ENCODE measurements at regions not wholly inside any gene's neighbourhood (a gene's known extent, or its start where the extent isn't known, plus 50 kb on each side); places are given as distances from the start of the nearest gene placed in this dataset.

DNA sequence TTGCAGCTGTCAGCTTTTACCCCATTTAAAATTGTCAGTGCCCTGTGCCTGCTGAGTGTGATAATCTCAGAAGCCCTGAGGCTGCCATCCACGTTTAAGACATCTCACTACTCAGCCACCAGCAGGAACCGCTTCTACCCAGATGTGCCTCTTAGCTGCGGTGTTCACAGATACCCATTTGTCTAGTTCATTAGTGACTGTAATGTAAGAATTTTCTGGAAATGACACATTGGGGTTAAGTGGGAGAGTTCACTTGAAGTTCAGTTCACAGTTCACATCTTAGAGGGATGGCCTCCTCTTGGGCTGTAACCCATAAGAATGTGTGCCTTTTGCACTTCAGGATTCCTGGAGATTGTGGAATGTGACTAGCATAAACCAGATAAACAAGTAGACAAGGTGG is 477.7 kb downstream of the BTBD3 start:
- DNase-seq: no peak

DNA sequence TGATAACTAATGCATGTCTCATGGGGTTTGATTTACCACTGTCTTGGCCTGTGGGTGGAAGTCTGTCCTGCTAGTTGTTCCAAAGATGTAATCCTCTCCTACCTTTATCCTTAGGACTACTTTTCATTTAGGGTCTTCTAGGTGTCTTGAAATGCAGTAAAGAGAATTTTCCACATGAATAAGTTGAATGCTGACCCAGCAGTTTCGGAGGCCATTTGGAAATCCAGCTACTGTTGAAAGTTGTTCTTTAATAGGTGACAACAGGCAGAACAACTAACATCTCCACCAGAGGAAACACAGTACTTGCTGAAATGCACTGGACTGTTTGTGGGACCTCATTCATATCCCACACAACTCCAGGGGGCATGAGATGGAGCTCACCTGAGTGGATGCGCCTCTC is 478.1 kb downstream of the BTBD3 start:
- DNase-seq: no peak

DNA sequence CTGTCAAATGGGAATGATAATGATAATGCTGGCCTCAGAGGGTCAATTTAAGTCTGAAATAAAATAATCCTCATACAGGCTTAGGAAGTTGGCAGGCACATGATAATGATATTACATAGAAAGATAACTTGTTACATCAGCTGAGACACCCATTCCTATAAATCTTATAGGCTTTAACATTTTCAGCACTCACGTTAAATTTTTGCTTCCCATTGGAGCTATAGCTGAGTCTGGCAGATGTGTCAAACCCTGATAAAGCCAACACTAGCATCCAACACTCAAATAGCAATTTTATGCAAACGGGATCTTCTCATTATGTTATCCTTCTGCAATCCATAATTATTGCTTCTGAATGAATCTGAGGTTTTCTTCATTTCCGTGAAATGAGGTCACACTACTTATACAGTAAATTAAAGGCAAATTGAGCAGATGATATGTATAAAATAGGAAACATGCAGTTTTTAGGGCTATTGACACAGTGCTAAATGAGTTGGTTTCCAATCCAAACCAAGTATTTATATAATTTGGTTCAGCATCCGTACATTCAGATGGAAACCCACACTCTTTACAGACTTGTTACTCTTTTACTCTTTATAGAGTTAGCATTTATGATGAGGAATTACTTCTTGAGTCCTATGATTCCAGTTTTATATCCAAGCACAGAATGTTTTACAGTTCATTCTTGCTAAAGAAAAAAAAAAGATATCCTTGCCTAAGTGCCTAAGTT is 481.6 kb downstream of the BTBD3 start:
- no peak for DNase-seq

DNA sequence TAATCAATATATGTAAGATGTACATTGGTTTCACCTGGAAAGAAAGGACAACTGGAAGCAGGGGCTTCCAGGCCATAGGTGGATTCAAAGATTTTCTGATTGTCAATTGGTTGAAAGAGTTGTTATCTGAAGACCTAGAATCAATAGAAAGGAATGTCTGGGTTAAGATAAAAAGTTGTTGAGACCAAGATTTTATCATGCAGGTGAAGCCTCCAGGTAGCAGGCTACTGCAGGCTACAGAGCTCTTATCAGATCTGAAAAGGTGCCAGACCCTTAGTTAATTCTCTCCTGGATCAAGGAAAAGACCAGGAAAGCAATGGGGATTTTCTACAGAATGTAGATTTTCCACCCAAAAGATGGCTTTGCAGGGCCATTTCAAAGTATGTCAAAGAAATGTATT is 487.2 kb downstream of the BTBD3 start:
- DNase-seq: no peak

DNA sequence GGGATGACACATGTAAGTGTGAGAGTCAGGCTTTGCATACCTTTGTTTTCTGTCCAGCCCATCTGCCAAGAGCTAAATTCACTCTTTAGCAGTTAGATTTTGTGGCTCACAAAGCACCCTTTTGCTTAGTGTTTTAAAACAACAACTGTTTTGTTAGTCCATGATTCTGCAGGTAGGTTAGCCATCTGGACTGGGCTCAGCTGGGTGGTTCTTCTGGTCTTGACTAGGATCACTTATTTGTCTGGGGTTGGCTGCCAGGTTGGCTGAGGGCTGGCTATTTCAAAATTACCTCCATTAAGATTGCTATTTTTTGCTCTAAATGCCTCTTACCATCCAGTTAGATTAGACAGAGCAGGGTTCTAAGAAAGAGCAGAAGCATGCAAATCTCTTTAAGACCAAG is 489.3 kb downstream of the BTBD3 start:
- DNase-seq: no peak

DNA sequence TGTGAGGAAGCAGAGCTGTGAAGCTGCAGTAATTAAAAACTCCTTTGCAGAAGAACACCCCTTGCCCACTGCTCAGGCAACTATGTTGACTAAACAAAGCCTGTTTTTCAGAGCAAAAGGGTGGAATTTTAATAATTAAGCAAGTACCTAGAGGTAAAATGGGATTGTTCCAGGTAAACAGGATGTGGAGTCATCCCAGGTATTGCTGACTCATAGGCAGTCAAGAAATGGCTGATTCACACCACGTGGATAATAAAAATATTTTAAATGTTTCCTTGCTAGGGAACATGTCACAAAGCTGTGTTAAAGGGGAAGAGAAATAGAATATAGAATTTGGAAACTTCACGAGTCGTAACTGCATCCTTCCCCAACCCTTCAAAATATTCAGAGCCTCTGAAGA is 491.8 kb downstream of the BTBD3 start:
- no peak for DNase-seq

DNA sequence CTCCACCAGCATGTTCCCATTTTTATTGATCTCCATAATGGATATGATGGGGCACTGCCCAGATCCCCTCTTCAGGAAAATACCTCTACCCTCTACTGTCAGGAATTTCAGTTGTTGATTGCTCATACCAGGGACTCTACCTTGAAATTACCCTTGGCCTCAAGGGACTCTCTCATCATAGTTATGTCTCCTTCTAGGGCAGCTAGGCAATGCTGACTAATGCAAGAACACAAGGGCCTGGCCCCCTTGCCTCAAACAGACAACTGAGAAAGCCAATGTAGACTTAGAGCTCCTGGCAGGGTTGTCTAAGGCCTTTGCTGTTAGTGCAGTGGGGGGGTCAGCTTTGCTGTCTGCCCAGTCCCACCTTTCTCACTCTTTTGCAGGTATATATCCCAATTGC is 493.1 kb downstream of the BTBD3 start:
- DNase-seq: no peak

DNA sequence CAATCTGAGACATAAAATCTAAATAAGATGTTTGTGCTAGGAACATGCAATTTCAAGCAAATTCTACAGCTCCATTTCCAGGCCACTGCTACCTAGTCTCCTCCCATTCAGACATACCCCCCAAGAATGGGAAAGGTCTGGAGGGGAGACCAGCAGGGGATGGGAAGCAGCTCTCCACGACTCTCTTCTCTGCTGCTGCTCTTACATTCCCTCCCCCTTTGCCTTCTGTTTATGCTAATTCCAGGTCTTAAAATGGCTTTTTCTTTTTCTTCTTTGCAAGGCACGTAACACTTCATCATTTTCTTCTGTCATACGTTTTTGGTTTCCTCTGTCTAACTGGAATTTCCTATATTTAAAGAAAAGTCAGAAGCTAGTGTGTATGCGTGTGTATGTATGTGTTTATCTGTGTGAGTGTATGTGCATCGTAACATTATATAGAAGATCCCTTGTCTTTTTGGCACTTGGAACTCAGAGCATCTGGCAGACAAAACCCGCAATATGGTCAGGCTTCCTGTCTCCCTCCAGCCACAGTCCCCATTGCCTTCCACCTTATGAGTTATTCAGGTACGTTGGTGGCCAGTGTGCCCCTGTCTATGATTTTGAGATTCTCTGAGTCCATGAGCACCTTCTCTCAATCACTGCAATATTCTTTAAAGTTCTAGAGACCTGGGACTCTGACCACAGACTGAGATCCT is 493.7 kb downstream of the BTBD3 start:
- no peak for DNase-seq

DNA sequence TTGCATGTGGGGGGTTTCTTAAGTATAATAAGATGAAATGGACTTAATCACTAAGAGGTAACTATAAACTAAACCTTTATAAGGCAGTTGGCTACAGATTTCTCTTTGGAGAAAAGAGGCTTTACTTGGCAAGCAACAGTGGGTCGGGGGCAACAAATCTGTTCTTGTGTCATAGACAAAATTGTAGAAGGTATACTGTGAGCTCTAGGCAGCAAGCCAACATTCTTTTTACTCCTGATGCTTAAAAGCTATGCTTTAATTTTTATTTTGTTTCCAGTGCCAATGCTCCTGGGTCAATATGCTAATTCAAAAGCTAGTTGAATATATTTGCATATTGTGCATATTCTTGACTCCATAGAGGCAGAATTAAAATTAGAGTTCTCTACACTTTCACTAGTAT is 495.4 kb downstream of the BTBD3 start:
- DNase-seq: no peak

DNA sequence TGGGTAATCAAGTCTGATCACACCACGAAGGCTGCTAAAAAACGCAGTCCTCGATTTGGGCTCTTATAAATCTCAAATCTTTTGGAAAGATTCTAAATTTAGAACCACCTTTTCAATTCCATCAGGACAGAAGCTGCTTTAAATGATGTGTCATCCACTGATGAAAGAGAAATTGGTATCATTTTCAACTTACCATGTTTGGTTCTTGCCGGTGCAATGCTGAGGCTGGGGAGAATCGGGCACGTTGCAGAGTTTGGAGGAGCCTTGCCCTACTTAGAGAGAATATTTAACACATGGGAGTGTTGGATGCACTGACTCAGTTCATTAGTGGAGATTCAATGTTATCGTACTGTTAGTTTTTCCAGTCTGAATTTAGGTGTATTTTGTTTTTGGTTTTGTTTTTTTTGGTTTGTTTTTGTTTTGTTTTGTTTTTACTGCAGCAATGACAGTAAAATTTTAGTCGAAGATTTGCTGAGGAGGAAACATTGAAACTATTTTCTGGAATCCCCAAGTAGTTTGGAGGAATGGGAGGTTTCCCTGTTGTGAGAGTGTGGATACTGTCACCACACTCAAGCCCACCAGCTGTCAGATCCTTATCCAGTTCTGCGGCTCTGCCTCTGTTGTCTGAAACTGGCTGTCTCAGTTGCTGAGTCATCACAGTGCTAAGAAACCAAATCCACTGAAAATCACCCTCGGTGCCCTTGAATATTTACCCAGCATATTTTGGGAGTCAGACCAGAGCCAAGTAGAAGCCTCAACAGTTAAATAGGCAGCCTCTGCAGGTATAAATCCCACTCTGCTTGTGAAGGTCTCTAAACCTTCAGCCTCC is 497.0 kb downstream of the BTBD3 start:
- DNase-seq: no peak

DNA sequence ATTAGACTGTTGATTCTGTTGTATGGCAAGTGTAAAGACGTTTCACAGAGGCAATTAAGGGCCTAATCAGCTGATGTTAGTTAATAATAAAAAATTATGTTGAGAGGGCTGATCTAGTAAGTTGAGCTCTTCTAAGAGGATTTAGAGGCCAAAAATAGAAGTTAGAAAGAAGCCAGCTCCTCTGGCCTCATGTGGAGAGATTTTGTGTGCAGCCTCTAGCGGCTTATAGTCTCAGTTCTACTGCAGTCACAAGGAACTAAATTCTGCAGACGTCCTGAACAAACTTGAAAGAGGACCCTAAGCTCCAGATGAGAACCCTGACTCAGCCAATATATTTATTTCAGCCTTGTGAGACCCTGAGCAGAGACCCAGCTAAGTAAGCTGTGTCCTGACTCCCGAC is 498.6 kb downstream of the BTBD3 start:
- no peak for DNase-seq

DNA sequence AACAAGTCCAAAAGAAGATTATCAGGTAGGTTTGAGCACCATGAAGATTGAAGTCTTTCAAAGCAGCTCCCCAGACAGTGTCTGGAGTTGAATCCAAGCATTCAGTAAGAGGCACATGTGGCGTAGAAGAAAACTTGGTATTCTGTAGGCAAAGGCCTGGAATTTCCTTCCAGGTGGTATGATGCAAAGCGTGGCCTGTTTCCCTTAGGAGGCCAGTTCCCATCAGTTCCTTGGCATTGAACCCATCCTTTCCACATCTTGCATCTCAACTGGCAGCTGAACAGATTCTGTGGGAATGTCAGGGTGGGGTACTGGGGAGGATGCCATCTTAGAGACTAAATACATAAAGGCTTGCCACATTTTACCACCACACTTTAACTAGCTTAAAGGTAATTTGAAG is 516.0 kb downstream of the BTBD3 start:
- no peak for DNase-seq

DNA sequence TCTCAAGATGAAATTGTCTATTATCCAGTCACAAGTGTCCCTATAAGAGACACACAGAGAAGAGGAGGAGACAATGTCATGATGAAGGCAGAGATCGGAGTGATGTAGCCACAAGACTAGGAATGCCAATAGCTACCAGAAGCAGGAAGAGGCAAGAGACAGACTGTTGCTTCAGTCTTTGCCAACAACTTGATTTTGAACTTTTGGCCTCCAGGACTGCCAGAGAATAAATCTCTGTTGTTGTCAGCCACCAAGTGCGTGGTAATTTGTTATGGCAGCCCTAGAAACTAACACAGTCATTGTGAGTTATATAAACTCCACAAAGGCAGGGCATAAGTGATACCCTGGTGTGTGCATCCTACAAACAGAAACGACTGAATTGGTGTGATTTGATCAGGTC is 517.0 kb downstream of the BTBD3 start:
- no peak for DNase-seq

DNA sequence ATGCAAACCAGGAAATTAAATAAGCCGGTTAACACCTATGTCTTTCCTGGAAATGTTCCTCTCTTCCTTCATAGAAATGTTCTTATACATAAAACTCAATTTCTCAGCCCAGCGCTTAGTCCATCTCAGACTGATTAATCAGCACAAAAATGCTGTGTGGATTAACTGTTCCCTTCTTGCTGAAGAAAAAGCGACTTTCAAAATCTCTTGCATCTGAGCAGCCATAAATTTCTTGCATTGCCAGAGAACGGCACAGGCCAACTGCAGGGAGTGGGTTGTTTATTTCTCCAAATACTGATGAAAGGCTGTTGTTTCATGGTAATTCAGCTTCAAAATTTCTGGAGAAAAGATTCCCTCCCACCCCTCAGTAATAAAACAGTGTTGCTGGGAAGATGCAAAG is 517.6 kb downstream of the BTBD3 start:
- no peak for DNase-seq

DNA sequence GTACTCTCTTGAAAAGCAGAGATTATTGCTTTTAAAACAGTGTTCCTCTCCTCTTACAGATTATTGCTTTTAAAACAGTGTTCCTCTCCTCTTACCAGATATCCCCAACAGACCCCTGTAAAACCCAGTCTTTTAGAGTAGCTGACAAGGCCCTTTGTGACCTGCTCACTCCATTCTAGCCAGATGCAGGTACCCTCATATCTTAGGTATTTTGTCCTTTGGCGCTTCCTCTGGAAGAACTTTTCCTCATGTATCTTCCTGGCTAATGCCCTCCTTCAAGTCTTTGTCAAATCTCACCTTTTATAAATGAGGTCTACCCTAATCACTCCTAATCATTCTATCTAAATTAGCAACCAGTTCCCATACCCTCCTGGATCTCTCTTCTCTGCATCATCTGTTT is 536.0 kb downstream of the BTBD3 start:
- DNase-seq: no peak

DNA sequence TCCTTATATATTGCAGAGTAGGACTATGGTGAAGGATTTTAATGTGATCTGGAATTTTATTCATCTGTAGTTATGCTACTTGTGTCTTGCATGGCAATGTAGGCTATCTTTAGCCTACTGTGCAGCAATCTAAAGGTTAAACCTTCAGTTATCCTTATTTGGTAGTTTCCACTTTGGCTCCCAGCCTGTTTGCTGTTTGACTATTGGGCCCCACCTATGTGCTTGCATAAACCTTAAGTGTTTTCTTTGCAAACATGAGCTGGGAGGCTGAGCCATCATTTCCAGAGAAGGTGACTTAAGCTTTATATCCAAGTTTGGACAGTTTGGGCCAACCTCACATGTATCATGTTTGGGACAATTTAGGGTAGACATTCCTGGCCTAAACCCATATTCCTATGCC is 537.5 kb downstream of the BTBD3 start:
- DNase-seq: no peak

DNA sequence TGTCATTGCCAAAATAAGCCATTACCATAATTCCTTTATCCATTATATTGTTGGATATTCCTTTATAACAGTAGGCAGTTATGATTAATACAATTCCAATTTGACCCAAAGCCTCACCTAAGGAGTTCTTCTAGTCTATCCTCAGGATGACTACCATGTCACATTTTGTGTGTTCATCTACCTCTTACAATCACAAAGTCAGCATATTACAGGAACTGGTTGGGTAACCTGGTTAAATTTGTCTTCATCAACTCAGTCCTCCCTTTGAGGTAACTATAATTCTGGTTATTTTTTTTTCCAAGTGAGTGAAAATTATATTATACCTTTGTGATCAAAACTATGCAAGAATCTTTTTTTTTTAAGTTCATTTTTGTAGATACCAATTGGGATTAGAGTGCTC is 540.5 kb downstream of the BTBD3 start:
- DNase-seq: no peak

DNA sequence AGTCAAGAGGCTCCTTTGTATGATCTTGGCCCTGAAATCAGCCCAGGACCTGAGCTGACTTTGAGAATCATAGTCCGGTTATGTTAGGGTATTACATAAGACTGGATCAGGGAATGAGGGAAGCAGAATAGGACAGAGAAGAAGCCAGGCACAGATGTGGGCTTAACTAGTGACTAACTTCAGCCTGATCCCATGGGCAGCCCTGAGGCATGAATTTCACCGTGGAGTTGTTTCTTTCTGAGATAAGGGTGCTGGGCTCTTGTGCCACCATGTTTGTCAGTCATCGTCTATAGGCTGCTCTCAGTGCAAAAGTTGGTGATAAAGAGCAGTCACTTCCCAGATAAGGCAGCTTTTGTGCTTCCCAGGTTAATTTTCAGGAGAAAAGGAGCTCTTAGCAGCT is 544.7 kb upstream of the SPTLC3 start:
- no peak for DNase-seq

DNA sequence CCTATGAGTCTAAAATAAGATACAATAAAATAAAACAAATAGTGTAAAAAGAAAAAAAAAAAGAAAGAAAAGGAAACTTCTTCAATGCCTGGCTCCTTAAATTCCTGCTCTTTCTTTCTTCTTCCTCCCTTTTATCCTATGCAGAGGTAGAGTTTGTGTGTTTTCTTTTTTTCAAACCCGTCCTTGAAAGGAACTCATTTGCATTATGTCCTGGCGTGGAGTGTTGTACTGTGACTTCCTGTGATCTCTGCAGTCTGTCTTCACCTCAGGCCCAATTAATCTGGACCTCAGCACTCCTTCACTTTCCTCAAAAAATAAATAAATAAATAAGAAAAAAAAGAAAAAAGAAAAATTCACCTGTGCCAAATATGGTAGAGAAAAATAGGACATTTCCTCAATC is 541.9 kb upstream of the SPTLC3 start:
- DNase-seq: no peak

DNA sequence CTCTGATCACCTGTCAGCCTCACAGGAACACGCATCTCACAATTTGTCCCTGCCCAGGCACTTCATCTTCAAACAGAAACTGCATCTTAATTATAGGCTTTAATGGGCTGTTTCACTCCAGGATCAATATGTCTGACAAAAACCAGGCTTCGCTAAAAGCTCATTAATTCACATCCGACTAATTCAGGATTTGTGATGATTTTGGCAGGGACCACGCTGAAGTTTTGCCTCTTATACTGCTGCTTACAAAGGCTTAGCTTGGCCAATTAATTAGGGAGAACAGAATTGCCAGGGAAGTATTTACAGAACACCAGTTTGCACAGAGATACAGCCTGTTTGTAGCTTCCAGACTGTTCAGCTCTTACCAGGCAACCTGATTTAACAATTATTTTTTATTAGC is 541.0 kb upstream of the SPTLC3 start:
- peak; percentile 41 to 81 for DNase-seq

DNA sequence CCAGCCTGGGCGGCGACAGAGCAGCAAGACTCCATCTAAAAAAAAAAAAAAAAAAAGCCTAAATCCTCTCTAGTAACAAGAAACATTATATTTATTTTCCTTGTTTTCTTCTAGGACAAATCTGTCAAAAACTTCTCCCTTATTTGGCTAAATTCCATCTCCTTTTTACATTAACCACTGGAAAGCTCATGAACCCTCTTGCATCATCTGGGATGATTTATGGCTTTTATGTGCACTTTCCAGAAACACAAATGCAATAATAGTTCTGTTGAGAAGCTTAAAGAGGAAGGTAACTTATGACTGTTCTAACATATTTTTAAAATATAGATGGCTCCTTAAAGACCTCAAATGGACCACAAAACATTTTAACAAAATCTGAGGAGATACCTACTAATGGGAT is 526.1 kb upstream of the SPTLC3 start:
- no peak for DNase-seq

DNA sequence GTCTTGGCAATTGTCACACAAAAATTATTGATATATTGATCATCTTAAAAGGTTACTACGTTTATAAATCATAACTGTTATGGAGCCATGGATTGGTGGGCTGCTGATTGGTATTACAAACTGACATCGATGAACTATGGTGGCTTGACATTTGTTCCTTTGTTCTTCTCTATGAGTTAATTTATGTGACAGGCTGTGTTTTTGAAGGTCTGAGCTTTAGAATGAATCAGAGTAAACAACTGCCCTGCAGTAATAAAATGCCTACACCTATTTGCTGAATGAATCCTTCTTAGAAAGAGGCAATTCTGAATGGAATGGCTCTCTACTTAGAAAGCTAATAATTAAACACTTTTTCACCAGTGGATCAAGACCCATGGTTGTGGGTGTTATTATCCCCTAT is 506.3 kb upstream of the SPTLC3 start:
- no peak for DNase-seq

DNA sequence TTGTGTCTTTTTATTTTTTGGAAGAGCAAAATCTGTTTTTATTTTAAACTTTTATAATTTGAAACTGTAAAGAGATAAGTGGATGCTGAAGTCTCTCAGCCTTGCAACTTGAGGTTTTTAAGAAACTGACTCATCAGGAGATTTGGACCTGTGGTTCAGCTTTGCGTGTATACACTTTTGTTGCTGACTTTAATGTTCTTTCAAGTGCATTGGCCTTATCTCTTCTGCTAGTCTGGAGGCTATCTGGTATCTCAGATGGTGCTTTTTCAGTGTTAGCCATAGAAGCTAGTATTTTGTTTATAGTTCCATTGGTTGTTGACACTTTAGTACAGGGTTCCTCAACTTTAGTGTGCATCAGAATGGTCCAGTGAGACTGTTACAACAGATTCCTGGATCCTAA is 504.0 kb upstream of the SPTLC3 start:
- DNase-seq: no peak

DNA sequence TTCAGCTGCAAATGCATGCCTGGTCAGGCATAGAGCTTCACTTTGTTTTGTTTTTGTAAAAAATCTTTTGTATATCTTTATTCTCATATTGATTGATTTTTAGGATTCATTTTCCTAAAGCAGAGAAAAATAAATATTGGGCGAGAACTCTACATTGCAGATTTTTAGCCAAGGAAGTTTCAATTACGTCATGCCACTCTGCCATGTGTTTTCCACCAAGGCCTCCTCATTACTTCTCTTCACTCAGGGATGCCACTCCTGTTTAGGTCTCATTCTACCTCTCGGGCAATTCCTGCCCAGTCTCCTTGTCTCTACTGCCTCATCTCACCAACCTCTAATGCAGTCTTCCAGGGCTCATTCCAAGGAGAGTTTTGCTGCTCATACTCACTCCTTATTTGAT is 497.3 kb upstream of the SPTLC3 start:
- DNase-seq: no peak
